Peyer's patch (tissue), 4 donors: ENCODE measurements at regions not wholly inside any gene's neighbourhood (a gene's known extent, or its start where the extent isn't known, plus 50 kb on each side); places are given as distances from the start of the nearest gene placed in this dataset.

Experiments
- DNase-seq, 3 donors: peaks; one replicate each; pipeline ENCODE4 v3.0.0-alpha.2; 2017 to 2019
- H3K27ac ChIP-seq, 4 donors: fragments of 200-600 bp; sonication (generic); one replicate each; pipeline ENCODE4 v1.5.1; 2016 to 2019
- H3K27me3 ChIP-seq, 2 donors: fragments of 200-600 bp; sonication (generic); one replicate each; pipeline ENCODE4 v1.5.1; 2019
- H3K36me3 ChIP-seq, 3 donors: fragments of 200-600 bp; sonication (generic); one replicate each; pipeline ENCODE4 v1.5.1; 2016 to 2019
- H3K4me1 ChIP-seq, 4 donors: fragments of 200-600 bp; sonication (generic); one replicate each; pipeline ENCODE4 v1.5.1; 2016 to 2019
- H3K4me3 ChIP-seq, 4 donors: fragments of 200-600 bp; sonication (generic); 1 replicate in 3 of 4; 2 replicates in 1 of 4; pipeline ENCODE4 v1.5.1; 2016 to 2019; ENCODE audit warnings: mild to moderate bottlenecking in 1 of 4
- H3K9me3 ChIP-seq, 4 donors: fragments of 200-600 bp; sonication (generic); one replicate each; pipeline ENCODE4 v1.5.1; 2016 to 2019; ENCODE audit warnings: mild to moderate bottlenecking in 1 of 4
- POLR2A ChIP-seq, 2 donors: fragments of 450-650 bp; IDR thresholded peaks; one replicate each; pipeline ENCODE4 v1.5.1; 2017; ENCODE audit warnings: antibody characterized with exemption in 2 of 2, mild to moderate bottlenecking in 2 of 2, moderate library complexity in 2 of 2
- TF ChIP-seq, protein P1 (sequence below), 6 experiments: fragments of 450-650 bp in 4 of 6; fragments of 200-600 bp in 2 of 6; sonication (generic) in 1 of 6; IDR thresholded peaks; one replicate each; pipeline ENCODE4 v1.5.1; 2017 to 2019; ENCODE audit warnings: antibody characterized with exemption in 6 of 6, mild to moderate bottlenecking in 3 of 6, moderate library complexity in 1 of 6

GRCh38 chr13:73745190-73745589 lies 389.0 kb downstream of the KLF12 start:
- no peaks in the 10 kb centered on the region for H3K36me3 ChIP-seq
- H3K4me1 ChIP-seq: no peaks in the 10 kb centered on the region
- no peak overlapping the region for H3K4me3 ChIP-seq
- H3K27me3 ChIP-seq: no peaks in the 10 kb centered on the region
- DNase-seq: no peak
- H3K9me3 ChIP-seq: peaks cover 0 to 5% (median 0%) of the 10 kb centered on the region in 4 donors
- H3K27ac ChIP-seq: no peak overlapping the region
- TF ChIP-seq POLR2A (IDR thresholded peaks at IDR 0.05): no peak
- TF ChIP-seq, protein P1, sequence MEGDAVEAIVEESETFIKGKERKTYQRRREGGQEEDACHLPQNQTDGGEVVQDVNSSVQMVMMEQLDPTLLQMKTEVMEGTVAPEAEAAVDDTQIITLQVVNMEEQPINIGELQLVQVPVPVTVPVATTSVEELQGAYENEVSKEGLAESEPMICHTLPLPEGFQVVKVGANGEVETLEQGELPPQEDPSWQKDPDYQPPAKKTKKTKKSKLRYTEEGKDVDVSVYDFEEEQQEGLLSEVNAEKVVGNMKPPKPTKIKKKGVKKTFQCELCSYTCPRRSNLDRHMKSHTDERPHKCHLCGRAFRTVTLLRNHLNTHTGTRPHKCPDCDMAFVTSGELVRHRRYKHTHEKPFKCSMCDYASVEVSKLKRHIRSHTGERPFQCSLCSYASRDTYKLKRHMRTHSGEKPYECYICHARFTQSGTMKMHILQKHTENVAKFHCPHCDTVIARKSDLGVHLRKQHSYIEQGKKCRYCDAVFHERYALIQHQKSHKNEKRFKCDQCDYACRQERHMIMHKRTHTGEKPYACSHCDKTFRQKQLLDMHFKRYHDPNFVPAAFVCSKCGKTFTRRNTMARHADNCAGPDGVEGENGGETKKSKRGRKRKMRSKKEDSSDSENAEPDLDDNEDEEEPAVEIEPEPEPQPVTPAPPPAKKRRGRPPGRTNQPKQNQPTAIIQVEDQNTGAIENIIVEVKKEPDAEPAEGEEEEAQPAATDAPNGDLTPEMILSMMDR (IDR thresholded peaks at IDR 0.05): no peak

DNA sequence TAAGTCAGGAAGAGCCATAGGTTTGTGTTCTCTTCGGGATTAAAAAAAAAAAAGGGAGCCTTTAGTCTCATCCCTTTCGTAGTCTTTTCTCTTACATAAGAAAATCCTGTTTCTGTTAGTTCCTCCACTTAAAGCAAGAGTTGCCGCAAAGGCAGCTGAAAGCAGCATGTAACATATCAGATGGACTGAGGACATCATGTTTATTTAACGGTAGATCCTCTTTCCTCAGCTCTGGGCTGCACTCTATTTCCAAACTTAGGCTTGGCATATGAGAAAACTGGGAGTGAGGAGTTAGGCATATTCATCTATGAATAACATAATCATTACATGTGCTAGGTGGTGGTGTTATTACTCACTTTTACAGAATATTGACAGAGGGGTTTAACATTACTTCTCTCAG lies 391.2 kb downstream of the KLF12 start:
- no peak for DNase-seq
- Histone ChIP-seq H3K4me3 (no peak overlapping the region), H3K4me1 (no peaks in the 10 kb centered on the region), H3K9me3 (no peaks in the 10 kb centered on the region), H3K27me3 (no peaks in the 10 kb centered on the region), H3K36me3 (no peaks in the 10 kb centered on the region), H3K27ac (no peak overlapping the region)
- TF ChIP-seq, protein P1 (IDR thresholded peaks at IDR 0.05): no peak
- TF ChIP-seq POLR2A (IDR thresholded peaks at IDR 0.05): no peak

DNA sequence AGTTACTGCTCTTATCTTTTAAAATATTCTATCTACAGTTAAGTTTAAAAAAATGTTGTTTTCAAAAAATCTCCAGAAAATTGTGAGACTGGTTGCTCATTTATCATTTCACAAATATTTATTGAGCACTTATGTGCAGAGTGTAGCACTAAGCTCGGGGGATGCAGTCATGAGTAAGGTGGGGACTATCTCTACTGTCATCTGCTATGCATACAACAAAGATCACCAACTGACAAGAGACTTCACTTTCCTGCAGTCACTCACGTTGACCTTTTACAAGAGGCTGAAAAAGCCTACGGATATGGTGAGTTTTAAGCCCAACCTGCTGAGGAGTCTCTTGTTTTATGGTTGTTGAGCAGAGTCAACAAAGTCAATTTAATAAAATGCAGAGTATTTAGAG lies 392.5 kb downstream of the KLF12 start:
- DNase-seq: no peak
- no peaks in the 10 kb centered on the region for H3K4me1 ChIP-seq
- H3K27ac ChIP-seq: no peak overlapping the region
- no peak overlapping the region for H3K4me3 ChIP-seq
- TF ChIP-seq POLR2A (IDR thresholded peaks at IDR 0.05): no peak
- TF ChIP-seq, protein P1 (IDR thresholded peaks at IDR 0.05): no peak
- H3K27me3 ChIP-seq: no peaks in the 10 kb centered on the region
- no peaks in the 10 kb centered on the region for H3K36me3 ChIP-seq
- no peaks in the 10 kb centered on the region for H3K9me3 ChIP-seq

- TF ChIP-seq POLR2A (IDR thresholded peaks at IDR 0.05): no peak
- TF ChIP-seq, protein P1 (IDR thresholded peaks at IDR 0.05): no peak
- H3K27me3 ChIP-seq: no peaks in the 10 kb centered on the region
- no peaks in the 10 kb centered on the region for H3K9me3 ChIP-seq
- no peaks in the 10 kb centered on the region for H3K4me1 ChIP-seq
- no peak for DNase-seq
- no peak overlapping the region for H3K27ac ChIP-seq
- H3K4me3 ChIP-seq: no peak overlapping the region
- H3K36me3 ChIP-seq: no peaks in the 10 kb centered on the region
Measured at GRCh38 chr13:73741111-73741510, 393.1 kb downstream of the KLF12 start.

DNA sequence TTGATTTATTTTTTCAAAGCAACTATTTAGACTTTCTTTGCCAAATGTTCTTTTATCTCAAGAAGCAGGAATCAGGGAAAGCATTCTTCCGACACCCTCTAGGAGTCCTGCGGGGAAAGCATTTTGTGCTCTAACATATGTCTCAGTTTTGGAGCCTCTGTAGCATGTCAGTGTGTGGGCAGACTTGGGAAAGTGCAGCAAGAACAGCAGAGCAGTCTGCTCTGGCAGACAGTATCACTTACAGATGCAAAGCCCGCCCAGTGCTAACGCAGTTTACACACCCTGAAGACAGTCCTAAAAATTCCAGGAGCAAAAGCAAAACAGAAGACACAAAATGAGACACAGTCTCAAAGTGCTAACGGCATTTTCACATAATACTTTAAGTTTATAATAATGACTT lies 393.5 kb downstream of the KLF12 start:
- no peak for DNase-seq
- H3K36me3 ChIP-seq: no peaks in the 10 kb centered on the region
- no peaks in the 10 kb centered on the region for H3K9me3 ChIP-seq
- no peaks in the 10 kb centered on the region for H3K27me3 ChIP-seq
- no peaks in the 10 kb centered on the region for H3K4me1 ChIP-seq
- H3K27ac ChIP-seq: no peak overlapping the region
- TF ChIP-seq POLR2A (IDR thresholded peaks at IDR 0.05): no peak
- TF ChIP-seq, protein P1 (IDR thresholded peaks at IDR 0.05): no peak
- H3K4me3 ChIP-seq: no peak overlapping the region

DNA sequence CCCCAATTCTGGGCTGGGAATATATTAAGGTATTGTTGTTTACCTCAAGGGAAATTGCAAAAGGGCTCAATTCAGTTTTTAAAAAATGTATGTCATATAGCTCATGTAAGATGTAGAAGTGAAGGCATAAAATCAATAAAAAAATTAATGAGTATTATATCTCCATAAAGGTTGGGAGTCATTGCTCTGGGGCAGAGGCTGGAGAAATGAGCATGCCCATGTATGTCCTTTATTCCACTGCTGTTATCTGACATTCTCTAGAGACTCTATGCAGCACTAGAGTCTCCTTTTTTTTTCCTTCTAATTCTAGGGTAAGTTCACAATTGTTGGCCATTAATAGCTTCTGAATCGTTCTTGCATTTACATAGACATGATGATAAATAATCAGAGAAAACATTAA lies 394.8 kb downstream of the KLF12 start:
- Histone ChIP-seq H3K27me3 (no peaks in the 10 kb centered on the region), H3K4me1 (no peaks in the 10 kb centered on the region), H3K36me3 (no peaks in the 10 kb centered on the region), H3K9me3 (no peaks in the 10 kb centered on the region), H3K27ac (no peak overlapping the region), H3K4me3 (no peak overlapping the region)
- TF ChIP-seq, protein P1 (IDR thresholded peaks at IDR 0.05): no peak
- no peak for TF ChIP-seq POLR2A (IDR thresholded peaks at IDR 0.05)
- no peak for DNase-seq
